IgD-negative memory B cell (primary cell): ENCODE measurements at regions not wholly inside any gene's neighbourhood (a gene's known extent, or its start where the extent isn't known, plus 50 kb on each side); places are given as distances from the start of the nearest gene placed in this dataset.
A peak's percentile ranks its signal among the peaks of the same experiment; 100 is the strongest.
"Not testable (repeated sequence)": the region's sequence is repeated elsewhere in the genome, so short reads cannot be mapped to it uniquely, and the experiment has no call there.

Experiments
- H3K27ac Mint-ChIP-seq, 3 donors: one replicate each; pipeline ENCODE4 v1.8.0; 2020 to 2022; ENCODE audit warnings: mild to moderate bottlenecking in 3 of 3, mixed read lengths in 3 of 3, moderate library complexity in 1 of 3
- H3K27me3 Mint-ChIP-seq: one replicate; pipeline ENCODE4 v1.8.0; 2021; ENCODE audit warnings: mixed read lengths
- H3K36me3 Mint-ChIP-seq: one replicate; pipeline ENCODE4 v1.8.0; 2020; ENCODE audit warnings: mild to moderate bottlenecking, mixed read lengths
- H3K4me1 Mint-ChIP-seq, 3 donors: one replicate each; pipeline ENCODE4 v1.8.0; 2020 to 2022; ENCODE audit warnings: mixed read lengths in 3 of 3, mild to moderate bottlenecking in 1 of 3
- H3K4me3 Mint-ChIP-seq, 4 donors: one replicate each; pipeline ENCODE4 v1.8.0; 2020 to 2022; ENCODE audit warnings: mild to moderate bottlenecking in 4 of 4, mixed read lengths in 4 of 4, moderate library complexity in 3 of 4
- H3K9me3 Mint-ChIP-seq, 3 donors: one replicate each; pipeline ENCODE4 v1.8.0; 2020 to 2021; ENCODE audit warnings: mixed read lengths in 3 of 3, mild to moderate bottlenecking in 1 of 3

- Mint-ChIP-seq H3K9me3 (peaks cover 0 to 8% (median 5%) of the 10 kb centered on the region in 3 donors), H3K4me1 (no peaks in the 10 kb centered on the region), H3K4me3 (no peak overlapping the region), H3K27ac (no peak overlapping the region), H3K27me3 (no peaks in the 10 kb centered on the region), H3K36me3 (no peaks in the 10 kb centered on the region)
These were observed 105.4 kb downstream of the RFX6 start for GRCh38 chr6:116982401-116982800.

DNA sequence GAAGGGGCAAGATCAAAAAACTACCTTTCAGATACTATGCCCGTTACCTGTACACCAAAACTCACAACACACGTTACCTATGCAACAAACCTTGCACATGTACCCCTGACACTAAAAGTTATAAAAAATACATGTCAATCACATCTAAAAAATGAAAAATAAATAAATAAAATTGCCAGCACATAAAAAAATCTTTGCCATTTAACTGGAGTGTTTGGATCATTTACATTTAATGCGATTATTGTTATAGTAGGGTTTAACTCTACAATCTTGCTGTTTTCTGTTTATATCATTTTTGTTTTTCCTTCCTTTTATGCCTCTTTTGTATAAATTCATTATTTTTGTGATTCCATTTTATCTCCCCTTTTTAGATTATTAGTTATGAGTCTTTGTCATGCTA is 106.3 kb downstream of the RFX6 start:
- no peak overlapping the region for H3K27ac Mint-ChIP-seq
- H3K27me3 Mint-ChIP-seq: no peaks in the 10 kb centered on the region

DNA sequence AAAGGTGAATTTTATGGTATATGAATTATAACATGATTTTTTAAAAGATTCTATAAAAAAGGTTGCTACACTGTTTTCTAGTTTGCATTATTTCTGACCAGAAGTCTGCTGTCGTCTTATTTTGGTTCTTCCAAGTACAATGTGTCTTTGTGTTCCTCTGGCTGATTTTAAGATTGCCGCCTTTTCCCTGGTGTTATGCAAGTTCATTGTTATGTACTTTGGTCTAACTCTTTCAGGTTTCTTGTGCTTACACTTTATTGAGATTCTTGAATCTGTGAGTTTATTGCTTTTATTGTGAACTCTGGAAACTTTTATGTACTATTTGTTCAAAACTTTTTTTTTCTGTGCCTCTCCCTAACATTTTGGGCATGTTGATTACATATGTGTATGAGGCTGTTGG is 109.8 kb downstream of the RFX6 start:
- H3K4me3 Mint-ChIP-seq: no peak overlapping the region
- H3K27me3 Mint-ChIP-seq: peaks cover 2% of the 10 kb centered on the region
- peaks cover 0 to 8% (median 2%) of the 10 kb centered on the region in 3 donors for H3K9me3 Mint-ChIP-seq
- H3K4me1 Mint-ChIP-seq: no peaks in the 10 kb centered on the region
- H3K27ac Mint-ChIP-seq: no peak overlapping the region
- H3K36me3 Mint-ChIP-seq: no peaks in the 10 kb centered on the region

More for the DNA sequence above, 106.3 kb downstream of the RFX6 start:
- H3K4me1 Mint-ChIP-seq: no peaks in the 10 kb centered on the region
- H3K4me3 Mint-ChIP-seq: no peak overlapping the region
- H3K36me3 Mint-ChIP-seq: no peaks in the 10 kb centered on the region
- peaks cover 0 to 8% (median 2%) of the 10 kb centered on the region in 3 donors for H3K9me3 Mint-ChIP-seq

- Mint-ChIP-seq H3K36me3 (no peaks in the 10 kb centered on the region), H3K4me3 (no peak overlapping the region), H3K27ac (no peak overlapping the region)
These were observed 113.6 kb downstream of the RFX6 start for GRCh38 chr6:116990679-116991078.

GRCh38 chr6:116992546-116992945 is 115.5 kb downstream of the RFX6 start:
- Mint-ChIP-seq H3K4me3 (no peak overlapping the region), H3K36me3 (no peaks in the 10 kb centered on the region), H3K27me3 (peaks cover 2% of the 10 kb centered on the region), H3K27ac (no peak overlapping the region), H3K9me3 (peaks cover 0 to 4% (median 0%) of the 10 kb centered on the region in 3 donors), H3K4me1 (no peaks in the 10 kb centered on the region)

More at GRCh38 chr6:116990679-116991078, 113.6 kb downstream of the RFX6 start:
- peaks cover 2% of the 10 kb centered on the region for H3K27me3 Mint-ChIP-seq
- no peaks in the 10 kb centered on the region for H3K4me1 Mint-ChIP-seq
- H3K9me3 Mint-ChIP-seq: peaks cover 0 to 2% (median 0%) of the 10 kb centered on the region in 3 donors

- no peaks in the 10 kb centered on the region for H3K36me3 Mint-ChIP-seq
- H3K27me3 Mint-ChIP-seq: peaks cover 2% of the 10 kb centered on the region
- no peak overlapping the region for H3K27ac Mint-ChIP-seq
- H3K4me3 Mint-ChIP-seq: no peak overlapping the region
- peaks cover 0 to 4% (median 0%) of the 10 kb centered on the region in 3 donors for H3K9me3 Mint-ChIP-seq
- H3K4me1 Mint-ChIP-seq: no peaks in the 10 kb centered on the region
These were observed 117.4 kb downstream of the RFX6 start for GRCh38 chr6:116994447-116994846.

GRCh38 chr6:116996842-116997241 is 119.8 kb downstream of the RFX6 start:
- H3K9me3 Mint-ChIP-seq: peaks cover 0 to 4% (median 0%) of the 10 kb centered on the region in 3 donors
- H3K4me3 Mint-ChIP-seq: no peak overlapping the region
- H3K4me1 Mint-ChIP-seq: no peaks in the 10 kb centered on the region
- no peaks in the 10 kb centered on the region for H3K36me3 Mint-ChIP-seq
- no peaks in the 10 kb centered on the region for H3K27me3 Mint-ChIP-seq
- no peak overlapping the region for H3K27ac Mint-ChIP-seq

DNA sequence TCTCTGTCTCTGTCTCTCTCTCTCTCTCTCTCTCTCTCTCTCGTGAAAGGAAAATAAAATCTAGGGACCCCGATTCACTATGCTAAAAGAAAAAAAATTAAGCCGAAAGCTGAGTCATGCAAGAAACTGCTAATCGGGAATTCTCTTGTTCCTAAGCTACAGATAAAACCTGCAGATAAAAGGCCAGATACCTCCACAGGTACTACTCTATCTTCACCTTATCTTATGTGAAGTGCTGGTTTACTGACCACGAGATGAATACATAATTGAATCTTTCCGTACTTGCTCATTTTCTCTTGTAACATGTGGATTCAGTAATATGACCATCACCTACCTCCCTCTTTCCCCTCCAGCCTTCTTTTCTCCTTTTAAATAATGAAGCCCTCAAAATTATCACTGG is 120.5 kb downstream of the RFX6 start:
- H3K4me3 Mint-ChIP-seq: no peak overlapping the region
- H3K27ac Mint-ChIP-seq: no peak overlapping the region
- no peaks in the 10 kb centered on the region for H3K4me1 Mint-ChIP-seq
- H3K9me3 Mint-ChIP-seq: peaks cover 0 to 4% (median under 1%) of the 10 kb centered on the region in 3 donors
- no peaks in the 10 kb centered on the region for H3K27me3 Mint-ChIP-seq
- no peaks in the 10 kb centered on the region for H3K36me3 Mint-ChIP-seq

DNA sequence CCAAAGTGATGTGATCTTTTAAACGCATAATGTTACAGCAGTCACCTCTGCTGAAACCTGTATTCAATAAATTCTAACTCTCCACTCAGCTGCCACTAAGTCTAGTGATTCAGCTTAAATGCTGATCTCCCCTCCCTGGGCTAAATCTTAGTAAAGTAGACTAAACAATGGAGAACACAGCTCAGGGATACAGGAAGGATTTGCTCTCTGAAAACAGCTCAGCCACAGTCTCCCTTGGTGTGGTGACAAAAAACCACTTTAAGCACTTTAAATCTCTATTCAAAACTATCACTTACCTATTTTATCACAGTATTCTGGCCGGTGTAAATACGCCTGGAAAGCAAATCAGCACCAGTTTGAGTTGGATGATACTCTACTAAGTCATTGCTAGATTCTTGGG is 130.6 kb downstream of the RFX6 start:
- no peak overlapping the region for H3K4me3 Mint-ChIP-seq
- peaks cover 4% of the 10 kb centered on the region for H3K27me3 Mint-ChIP-seq
- H3K9me3 Mint-ChIP-seq: peaks cover under 1 to 3% (median 1%) of the 10 kb centered on the region in 3 donors
- no peaks in the 10 kb centered on the region for H3K36me3 Mint-ChIP-seq
- H3K4me1 Mint-ChIP-seq: no peaks in the 10 kb centered on the region
- H3K27ac Mint-ChIP-seq: no peak overlapping the region

- H3K27ac Mint-ChIP-seq: no peak overlapping the region
- H3K36me3 Mint-ChIP-seq: no peaks in the 10 kb centered on the region
- peaks cover 1 to 8% (median 2%) of the 10 kb centered on the region in 3 donors for H3K9me3 Mint-ChIP-seq
- H3K27me3 Mint-ChIP-seq: peaks cover 2% of the 10 kb centered on the region
- no peak overlapping the region for H3K4me3 Mint-ChIP-seq
- H3K4me1 Mint-ChIP-seq: no peaks in the 10 kb centered on the region
These were observed 131.6 kb downstream of the RFX6 start for GRCh38 chr6:117008618-117009017.

DNA sequence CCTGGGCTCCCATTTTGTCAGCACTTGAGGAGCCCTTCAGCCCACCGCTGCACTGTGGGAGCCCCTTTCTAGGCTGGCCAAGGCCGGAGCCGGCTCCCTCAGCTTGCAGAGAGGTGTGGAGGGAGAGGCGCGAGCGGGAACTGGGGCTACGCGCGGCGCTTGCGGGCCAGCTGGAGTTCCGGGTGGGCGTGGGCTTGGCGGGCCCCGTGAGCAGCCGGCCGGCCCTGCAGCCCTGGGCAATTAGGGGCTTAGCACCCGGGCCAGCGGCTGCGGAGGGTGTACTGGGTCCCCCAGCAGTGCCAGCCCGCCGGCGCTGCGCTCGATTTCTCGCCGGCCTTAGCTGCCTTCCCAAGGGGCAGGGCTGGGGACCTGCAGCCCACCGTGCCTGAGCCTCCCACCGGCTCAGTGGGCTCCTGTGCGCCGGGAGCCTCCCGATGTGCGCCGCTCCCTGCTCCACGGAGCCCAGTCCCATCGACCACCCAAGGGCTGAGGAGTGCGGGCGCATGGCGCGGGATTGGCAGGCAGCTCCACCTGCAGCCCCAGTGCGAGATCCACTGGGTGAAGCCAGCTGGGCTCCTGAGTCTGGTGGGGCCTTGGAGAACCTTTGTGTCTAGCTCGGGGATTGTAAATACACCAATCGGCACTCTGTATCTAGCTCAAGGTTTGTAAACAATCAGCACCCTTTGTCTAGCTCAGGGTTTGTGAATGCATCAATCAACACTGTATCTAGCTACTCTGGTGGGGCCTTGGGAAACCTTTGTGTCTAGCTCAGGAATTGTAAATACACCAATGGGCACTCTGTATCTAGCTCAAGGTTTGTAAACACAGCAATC is 137.8 kb downstream of the RFX6 start:
- not testable (repeated sequence) for H3K36me3 Mint-ChIP-seq, H3K27me3 Mint-ChIP-seq, H3K9me3 Mint-ChIP-seq, H3K4me3 Mint-ChIP-seq, H3K4me1 Mint-ChIP-seq, H3K27ac Mint-ChIP-seq

GRCh38 chr6:117015474-117015804 is 138.4 kb downstream of the RFX6 start:
- not testable (repeated sequence) for H3K4me1 Mint-ChIP-seq, H3K27me3 Mint-ChIP-seq, H3K9me3 Mint-ChIP-seq, H3K36me3 Mint-ChIP-seq, H3K27ac Mint-ChIP-seq, H3K4me3 Mint-ChIP-seq

DNA sequence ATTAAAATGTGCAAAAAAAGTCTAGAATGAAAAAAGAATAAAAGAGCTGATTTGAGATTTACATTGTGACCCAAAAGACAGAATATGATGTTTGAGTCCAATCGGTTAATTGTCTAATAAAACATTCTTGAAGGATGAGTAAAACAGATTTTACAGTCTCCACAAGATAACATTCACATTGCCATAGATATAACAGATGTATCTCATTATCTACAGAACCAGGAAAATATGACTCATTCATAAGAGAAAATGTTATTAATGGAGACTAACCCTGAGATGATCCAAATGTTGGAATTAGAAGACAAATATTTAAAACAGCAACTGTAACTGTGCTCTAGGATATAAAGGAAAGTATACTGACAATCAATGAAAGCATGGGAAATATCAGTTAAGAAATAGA is 141.7 kb downstream of the RFX6 start:
- no peaks in the 10 kb centered on the region for H3K27me3 Mint-ChIP-seq
- no peaks in the 10 kb centered on the region for H3K4me1 Mint-ChIP-seq
- no peak overlapping the region for H3K4me3 Mint-ChIP-seq
- no peak overlapping the region for H3K27ac Mint-ChIP-seq
- no peaks in the 10 kb centered on the region for H3K36me3 Mint-ChIP-seq
- H3K9me3 Mint-ChIP-seq: peaks cover 0 to 5% (median 2%) of the 10 kb centered on the region in 3 donors

DNA sequence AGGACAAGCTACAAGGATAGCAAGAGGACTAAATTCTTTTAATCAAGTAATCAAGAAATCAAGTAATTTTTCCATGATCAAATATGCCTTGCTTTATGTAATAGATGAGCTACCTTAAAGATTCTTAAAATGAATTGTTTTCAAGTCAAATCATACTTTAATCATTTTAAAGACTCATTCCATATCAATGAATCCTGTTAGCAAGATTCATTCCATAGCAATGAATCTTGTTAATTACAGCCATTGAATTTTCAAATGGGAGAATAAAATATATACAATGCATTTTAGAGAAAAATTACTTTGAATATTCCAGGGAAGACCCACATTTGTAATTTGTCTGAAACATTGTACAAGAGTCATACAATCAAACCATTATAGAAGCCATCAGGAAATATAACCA is 145.7 kb downstream of the RFX6 start:
- Mint-ChIP-seq H3K4me3 (no peak overlapping the region), H3K4me1 (peaks cover 0 to 1% (median 0%) of the 10 kb centered on the region in 3 donors), H3K36me3 (no peaks in the 10 kb centered on the region), H3K27me3 (no peaks in the 10 kb centered on the region), H3K27ac (no peak overlapping the region), H3K9me3 (peaks cover 0 to 4% (median 0%) of the 10 kb centered on the region in 3 donors)

DNA sequence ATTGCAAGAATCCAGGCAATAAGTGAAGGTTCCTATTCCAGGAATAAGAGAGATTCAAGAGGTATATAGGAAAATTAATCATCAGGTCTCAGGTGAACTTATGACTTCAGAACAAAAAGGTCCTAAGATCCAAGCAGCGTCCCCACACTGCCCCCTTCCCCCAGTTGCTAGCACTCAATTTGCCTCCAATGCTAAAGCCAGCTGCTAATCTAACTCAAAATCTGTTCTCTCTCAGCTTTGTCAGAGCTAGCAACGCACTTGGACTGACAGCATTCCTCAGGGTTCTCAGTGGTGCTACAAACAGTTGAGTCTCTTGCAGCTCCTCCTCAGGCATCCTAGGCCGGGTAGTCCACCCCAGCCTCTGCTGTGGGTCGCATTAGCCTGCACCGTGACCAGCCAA is 148.3 kb downstream of the RFX6 start:
- no peak overlapping the region for H3K4me3 Mint-ChIP-seq
- no peaks in the 10 kb centered on the region for H3K27me3 Mint-ChIP-seq
- H3K36me3 Mint-ChIP-seq: no peaks in the 10 kb centered on the region
- peak overlapping the region in 1 of 3 donors; percentile 70 for H3K27ac Mint-ChIP-seq
- peaks cover 0 to 1% (median 0%) of the 10 kb centered on the region in 3 donors for H3K4me1 Mint-ChIP-seq
- H3K9me3 Mint-ChIP-seq: peaks cover 0 to 4% (median 0%) of the 10 kb centered on the region in 3 donors

DNA sequence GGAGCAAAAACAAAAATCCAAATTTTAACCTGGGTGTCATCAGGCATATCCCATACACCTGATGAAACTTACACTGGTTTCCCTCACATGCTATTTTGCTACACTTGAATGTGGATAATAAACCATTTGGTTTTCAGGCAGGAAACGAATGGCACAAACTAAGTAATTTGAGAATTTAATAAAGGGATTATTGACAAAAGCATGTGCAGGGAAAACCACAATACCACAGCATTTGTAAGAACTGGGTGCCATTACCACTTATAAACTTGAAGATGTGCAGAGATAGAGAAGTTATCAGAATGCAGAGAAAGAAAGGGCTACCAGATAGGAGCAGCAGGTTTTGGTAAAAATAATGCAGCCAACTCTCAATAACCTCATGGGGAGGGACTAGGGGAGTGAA is 151.2 kb downstream of the RFX6 start:
- no peaks in the 10 kb centered on the region for H3K27me3 Mint-ChIP-seq
- H3K9me3 Mint-ChIP-seq: peaks cover 0 to 8% (median 0%) of the 10 kb centered on the region in 3 donors
- peaks cover 0 to 1% (median 0%) of the 10 kb centered on the region in 3 donors for H3K4me1 Mint-ChIP-seq
- no peak overlapping the region for H3K4me3 Mint-ChIP-seq
- H3K27ac Mint-ChIP-seq: no peak overlapping the region
- H3K36me3 Mint-ChIP-seq: no peaks in the 10 kb centered on the region
